GM19043 (cell line): ENCODE measurements at regions not wholly inside any gene's neighbourhood (a gene's known extent, or its start where the extent isn't known, plus 50 kb on each side); places are given as distances from the start of the nearest gene placed in this dataset.
"Not testable (repeated sequence)": the region's sequence is repeated elsewhere in the genome, so short reads cannot be mapped to it uniquely, and the experiment has no call there.

Source experiments
- ATAC-seq: cut with Tn5 transposase; IDR thresholded peaks from one replicate; pipeline ENCODE4 v1.9.1; 2021; ENCODE audit warnings: low read depth; ENCODE audit not compliant: unreplicated experiment

DNA sequence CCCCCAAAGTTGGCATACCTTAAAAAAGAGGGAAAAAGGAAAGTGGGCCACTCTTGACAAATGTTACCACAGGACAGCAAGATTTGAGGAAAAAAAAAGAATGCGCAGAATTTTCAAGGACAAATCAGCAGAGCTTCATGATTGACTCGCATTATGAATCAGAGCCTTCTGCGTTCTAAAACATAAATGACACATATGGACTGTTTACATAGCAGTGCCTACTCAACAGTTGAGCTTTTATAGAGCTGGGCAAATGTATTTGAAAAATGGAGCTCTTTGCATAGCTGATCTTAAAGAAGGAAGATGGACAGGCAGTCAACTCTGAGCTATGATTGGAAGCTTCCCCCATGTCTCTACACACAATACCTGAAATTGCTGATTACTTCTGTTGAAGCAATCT, 213.2 kb upstream of the NT5E start:
- ATAC-seq: no peak

DNA sequence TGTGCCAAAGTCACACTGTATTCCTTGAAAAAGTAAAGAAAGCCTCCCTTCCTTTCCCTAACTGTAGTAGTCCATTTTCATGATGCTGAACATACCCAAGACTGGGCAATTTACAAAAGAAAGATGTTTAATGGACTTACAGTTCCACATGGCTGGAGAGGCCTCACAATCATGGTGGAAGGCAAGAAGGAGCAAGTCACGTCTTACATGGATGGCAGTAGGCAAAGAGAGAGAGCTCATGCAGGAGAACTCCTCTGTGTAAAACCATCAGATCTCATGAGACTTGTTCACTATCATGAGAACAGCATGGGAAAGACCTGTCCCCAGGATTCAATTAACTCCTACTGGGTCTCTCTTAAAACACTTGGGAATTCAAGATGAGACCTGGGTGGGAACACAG, 222.5 kb upstream of the NT5E start:
- ATAC-seq: not testable (repeated sequence)

DNA sequence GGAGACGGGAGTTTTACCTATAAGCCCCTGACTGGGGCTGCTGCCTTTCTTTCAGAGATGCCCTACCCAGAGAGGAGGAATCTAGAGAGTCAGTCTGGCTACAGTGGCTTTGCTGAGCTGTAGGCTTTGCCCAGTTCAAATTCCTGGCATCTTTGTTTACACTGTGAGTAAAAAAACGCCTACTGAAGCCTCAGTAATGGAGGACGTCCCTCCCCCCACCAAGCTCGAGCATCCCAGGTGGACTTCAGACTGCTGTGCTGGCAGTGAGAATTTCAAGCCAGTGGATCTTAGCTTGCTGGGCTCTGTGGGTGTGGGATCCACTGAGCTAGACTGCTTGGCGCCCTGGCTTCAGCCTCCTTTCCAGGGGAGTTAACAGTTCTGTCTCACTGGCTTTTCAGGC, 237.1 kb upstream of the NT5E start:
- ATAC-seq: not testable (repeated sequence)

DNA sequence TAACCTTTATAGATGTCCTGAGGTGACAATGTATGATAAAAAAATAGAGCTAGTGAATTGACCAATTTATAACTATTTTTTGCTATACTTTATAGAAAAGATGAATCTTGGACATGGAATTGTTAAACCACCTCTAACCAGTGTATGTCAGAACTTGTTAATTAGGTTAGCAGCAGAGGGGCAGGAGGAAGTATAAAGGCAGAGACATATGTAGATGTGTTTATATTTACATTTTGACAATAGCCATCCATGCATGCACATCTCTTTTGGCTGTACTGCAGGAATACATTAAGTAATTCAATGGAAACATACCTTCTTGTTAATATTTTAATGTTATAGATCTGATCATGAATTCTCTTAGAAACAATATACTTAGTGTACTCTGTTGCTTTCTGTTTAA, 254.6 kb upstream of the NT5E start:
- ATAC-seq: no peak

DNA sequence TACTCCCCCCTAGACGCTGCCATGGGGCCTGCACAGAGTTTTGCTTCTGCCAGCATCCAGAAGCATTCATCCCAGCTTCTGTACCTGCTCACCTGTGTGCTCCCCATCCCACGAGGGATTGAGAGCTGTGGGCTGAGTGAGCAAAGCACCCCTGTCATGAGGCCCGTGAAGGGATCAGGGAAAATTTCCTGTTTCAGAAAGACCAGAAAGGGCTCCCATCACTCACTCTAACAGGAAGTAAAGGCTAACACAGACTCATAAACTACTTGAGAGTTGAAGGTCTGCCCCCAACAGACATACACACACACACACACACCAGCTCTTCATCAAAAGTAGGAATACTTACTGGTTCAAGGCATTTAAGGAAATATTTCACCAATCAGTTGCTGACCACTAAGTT, 256.5 kb upstream of the NT5E start:
- ATAC-seq: no peak

DNA sequence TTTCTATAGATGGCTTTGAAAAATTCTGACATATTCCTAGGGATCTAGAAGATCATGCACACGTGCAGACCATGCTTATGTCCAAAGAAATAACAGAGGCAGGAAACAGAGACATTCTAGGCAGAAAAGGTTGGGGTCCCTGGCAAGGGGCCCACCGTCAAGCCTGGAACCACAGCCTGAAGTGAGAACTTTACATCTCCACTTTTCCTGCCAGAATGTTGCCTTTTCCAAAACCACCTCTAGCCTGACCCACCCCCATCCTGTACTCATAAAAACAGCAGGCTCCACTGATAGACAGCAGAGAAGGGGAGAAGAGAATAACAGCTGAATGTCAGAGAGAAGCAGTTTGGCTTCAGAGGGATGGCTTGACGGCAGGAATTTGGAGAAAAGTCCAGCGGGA, 257.3 kb upstream of the NT5E start:
- ATAC-seq: no peak

DNA sequence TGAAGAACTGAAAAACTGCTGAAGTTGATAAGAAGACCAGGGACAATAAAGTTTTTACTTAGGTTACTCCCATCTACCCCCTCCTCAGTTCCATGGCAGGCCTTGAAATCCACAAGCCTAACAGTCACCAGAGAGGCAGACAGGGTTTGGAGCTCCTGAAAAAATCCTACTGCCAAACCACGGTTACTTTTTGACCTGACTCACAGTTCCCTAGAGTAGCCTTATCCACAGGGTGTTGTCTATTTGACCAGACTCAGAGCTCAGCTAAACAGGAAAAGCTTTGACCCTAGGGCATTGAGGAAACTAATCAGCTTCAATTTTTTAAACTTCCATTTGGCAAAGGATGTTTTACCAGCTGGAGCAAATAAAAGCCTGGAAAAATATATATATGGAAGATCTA, 257.7 kb upstream of the NT5E start:
- ATAC-seq: no peak

DNA sequence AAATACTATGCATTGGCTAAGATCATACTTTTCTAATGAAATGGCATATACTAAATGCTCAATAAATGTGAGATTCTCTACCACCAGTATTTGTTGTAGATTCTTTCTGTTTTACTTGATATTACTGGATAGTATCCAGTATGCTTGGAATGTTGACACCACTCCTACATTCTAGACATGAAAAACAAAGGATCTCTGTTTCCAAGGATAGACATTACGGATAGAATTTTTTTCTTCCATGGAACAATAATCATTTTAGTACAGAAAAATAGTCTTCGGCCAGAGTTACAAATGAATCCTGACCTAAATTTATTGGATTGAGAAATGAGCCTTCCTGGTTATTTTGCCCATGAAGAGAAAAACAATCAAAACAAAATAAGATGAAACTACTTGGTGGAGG, 258.2 kb upstream of the NT5E start:
- ATAC-seq: no peak

DNA sequence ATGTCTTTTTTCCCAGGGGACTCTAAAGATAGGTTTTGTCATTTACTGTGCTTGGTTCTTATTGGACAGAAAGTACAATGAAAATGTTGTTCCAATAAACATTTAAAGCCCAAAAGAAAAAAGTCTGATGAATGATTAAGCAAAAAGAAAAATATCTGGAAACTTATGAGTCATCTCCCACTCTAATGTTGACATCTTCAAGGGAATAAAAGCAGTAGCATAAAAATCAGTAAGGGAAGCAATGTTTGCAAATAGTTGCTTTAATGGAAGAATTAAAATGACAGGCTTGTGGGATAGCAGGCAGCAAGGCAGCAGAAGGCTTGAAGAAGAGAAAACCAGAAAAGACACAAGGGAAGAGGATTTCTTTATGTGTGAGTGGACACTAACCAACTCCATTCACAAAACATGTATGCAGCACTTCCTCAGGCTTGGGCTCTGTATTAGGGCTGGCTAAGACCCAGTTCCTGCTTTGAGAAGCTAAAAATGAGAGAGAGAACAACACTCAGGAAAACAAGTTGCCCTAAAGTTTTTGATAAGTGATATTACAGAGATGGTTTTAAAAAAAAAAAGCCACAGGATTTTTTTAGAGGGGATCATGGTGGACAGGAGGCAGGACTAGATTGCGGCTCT, 263.2 kb upstream of the NT5E start:
- ATAC-seq: no peak

DNA sequence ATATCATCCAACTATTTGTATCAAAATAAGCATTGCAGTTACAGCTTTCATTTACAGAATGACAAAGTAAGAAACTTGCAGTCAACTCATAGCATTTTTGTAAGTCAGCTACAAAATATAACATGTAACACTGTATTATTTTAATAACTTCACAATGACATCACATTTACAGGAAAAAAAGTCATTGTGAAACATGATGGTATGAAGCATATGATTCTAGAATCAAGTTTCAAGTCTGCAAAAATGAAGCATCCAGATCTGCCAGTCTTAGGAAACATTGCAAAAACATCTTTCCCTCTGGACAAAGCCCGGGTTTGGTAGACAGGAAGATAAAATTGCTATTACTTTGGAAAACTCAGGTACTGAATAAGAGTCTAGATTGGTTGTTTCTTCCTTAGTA, 263.9 kb upstream of the NT5E start:
- no peak for ATAC-seq

DNA sequence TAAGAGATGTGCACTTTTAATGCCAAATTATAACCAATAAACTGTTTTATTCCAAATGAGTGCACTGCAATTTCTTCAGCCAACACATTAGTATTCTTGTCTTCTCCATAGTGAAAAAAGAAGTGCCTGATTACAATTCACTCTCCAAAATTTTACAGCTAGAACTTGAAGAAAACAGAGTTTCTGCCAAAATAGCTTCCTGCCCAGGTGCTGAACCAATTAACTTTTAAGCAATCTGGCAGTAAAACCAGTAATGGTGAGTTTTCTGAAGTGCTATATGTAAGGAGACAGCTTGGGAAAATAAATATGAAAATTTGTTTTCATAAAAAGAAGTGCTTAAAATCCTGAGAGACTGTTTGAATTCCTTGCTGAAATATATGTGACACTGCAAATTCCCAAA, 266.0 kb upstream of the NT5E start:
- no peak for ATAC-seq

DNA sequence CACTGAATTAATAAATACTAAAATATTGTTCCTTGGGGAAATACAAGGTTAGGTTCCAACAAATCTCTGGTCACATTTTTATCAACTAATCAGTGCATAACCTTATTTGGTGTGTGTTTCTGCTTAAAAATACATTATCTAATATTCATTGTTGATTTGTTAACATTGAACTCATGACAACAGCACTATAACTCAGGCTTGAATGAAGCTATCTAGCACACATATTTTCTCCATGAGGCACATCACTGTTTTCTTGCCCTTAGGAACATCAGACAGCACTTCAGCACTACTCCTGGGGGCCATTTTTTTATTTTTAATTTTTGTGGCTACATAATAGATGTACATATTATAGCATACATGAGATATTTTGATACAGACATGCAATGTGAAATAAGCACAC, 277.2 kb upstream of the NT5E start:
- ATAC-seq: no peak

DNA sequence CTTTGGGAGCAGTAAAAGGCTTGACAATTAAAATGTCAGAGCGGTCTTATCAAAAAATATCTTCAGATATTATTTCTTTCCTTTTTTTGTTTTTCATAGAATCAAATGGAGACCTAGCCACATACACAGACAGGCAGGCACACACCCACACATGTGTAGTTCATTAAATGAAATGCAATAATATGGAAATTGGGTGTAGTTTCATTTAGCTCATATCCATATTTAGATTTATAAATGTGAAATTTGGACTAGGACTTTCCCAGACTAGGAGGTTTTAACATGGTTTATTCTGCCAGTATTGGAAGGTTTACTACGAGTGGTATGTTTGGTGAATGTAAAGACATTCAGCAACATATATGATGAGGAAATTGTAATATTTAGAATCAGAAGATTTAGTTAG, 277.7 kb upstream of the NT5E start:
- ATAC-seq: no peak

DNA sequence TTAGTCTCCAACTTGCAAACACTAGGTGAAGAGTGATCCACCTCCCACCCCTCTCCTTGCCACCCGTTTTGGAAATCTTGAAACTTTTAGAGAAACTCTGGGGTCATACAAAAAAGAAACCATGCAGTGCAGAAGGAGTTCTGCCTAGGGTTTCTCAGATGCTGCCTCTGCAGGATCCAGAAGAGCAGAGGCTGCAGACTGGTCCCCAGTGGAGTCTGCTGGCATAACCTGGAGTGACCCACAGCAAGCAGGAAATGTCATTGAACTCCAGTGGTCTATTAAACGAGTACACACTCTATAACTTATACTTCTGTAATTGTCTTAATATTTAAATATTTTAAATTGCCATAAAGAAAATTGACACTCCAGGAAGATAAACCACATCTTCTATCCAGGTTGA, 280.7 kb upstream of the NT5E start:
- no peak for ATAC-seq

DNA sequence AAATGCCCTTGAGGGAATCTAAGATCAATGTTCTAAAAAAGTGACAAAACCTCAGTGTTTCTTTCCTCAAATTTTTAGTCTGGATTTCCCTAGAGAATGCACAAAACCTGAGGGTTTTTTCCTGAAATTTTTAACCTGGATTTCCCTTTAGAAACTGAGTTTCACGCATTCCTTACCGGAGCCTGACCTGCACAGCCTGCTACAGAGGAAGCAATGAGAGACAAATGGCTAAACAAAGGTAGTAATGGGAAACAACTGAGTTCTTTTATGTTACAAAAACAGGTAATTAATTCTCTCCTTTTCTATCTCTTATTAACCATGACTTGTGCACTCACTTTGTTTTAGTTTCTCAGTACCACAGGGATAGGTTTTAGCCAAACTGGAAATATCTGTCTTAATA, 281.7 kb upstream of the NT5E start:
- no peak for ATAC-seq

DNA sequence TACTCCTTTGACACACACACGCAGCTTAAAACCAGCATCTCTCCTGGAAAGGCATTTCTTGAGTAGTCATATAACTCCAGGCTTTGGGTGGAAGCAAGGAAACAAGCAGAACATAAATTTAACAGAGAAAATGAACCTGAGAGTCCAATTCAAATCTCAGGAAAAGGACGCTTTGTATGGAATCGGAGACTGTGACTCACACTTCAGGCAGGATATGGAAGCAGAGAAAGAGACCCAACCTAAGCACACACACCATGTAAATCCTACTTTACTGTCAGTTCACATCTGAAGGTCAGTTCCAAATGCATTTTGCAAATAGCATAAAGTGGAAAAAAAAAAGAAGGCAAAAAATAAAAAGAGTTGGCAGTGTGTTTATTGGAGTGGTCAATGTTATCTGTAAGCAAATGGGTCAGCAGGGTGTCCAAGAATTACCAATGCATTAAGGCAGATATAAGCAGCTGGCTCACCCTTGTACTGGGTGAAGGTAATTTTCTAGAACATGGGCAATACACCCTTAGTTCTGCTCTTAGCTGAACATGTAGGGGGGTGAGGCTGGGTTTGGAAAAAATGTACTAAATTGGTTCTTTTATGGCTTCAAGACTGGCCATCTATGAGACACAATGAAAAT, 283.7 kb upstream of the NT5E start:
- ATAC-seq: no peak

DNA sequence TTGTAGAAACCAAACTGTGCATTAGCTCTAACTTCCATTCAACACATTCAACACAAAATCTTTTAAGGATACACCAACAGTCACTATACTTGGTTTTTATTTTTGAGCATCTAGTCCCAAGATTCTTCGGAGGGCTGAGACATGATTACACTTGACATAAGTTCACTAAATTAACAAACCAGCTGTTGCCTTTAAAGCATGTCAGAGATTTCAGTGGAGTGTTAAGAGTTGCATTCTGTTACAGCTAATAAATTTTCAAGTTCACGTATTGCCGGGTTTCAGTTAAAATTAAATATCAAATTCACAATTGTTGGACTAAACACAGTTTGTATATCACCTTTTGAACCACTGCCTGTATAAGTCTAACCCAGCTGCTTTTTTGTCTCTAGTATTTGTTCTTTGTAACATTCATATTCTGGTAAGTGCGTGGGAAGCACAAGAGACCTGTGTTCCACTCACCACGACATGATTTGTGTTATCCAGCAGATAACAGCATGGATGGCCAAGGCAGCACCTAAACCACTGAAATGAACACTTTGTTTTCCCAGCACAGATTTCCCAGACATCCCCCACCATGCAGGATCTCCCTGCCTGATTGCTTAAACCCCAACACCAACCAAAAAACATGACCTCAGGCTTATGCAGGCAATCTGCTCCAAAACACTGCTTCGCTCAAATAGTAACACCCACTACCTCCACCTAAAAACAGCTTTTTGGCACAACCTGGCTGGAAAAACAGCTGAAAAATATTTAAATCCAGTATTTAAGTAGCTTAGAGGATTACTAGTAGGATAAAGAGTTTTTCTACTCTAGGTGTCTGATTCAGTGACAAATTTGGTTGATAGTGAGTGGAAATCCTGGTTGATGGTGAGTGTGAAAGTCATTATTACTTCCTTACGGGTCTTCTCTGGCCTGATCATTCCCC, 286.5 kb upstream of the NT5E start:
- ATAC-seq: no peak

DNA sequence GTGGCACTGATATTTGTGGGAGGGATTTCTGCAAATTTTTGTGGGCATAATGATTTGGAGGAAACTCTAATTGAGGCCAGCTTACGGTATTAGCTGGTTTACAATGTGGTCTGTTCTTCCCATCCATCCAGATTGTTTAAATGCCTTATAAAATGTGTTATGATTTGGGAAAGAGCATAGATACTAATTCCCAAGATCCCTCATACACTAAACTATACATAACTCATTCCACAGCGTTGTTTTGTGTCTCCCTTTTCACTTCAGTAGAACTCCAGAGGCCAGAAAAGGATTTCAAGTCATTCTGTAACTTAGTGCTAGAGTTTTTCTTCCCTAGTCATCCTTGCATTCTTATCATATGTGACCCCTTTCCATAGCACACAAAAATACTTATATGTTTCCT, 292.6 kb upstream of the NT5E start:
- no peak for ATAC-seq

DNA sequence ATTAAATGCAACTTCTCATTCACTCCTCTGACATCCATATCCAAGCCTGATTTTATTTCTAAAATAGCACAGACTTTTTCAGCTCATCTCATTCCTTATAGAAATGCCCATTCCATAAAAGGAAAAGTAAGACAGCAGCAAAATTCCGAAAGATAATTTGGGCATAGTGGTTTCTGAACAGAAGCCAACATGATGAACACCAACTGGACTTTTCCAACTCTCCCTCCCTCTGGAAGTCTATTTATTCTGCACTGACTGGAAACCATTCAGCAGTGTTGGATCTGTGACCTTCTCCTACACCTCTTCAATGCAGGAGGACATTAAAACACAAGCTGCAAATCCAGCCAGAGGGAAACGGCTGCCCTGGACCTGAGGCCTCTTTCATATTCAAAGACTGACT, 306.2 kb upstream of the NT5E start:
- ATAC-seq: no peak

DNA sequence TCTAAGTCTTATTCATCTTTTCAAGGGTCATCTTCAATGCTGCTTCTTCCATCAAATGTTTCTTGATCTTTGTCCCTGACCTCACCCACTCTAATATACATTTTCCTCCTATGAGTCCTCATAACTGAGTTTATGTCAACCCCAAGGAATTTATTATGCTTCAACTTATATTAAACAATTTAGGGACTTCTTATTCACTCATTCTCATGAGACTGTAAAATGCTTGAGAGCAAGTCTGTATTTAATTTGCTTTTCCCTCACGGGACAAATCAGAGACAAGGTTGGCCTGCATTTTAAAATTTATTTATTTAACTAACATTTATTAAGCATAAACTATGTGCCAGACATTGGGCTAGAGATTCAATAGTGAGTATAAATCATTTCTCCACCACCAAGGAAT, 312.0 kb upstream of the NT5E start:
- ATAC-seq: no peak

DNA sequence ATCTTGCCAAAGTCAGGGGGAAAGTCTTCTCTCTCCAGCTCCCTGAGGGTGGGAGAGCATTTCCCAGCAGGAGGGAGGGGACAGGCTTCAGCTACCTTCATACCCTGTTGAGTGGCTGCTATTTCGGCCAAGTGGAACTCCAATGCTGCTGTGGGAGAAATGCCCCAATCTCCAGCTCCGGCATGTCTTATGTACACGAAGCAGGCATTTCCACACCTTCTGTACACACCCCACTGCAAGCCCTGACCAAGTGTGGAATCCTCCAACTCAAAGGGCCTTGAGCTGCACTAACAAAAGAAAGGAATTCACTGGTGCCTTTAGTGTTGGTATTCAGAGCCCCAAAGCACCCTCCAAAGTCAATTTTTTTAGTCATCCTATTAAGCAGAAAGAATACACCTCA, 313.6 kb upstream of the NT5E start:
- no peak for ATAC-seq
